H1 (cell line): ENCODE measurements at regions not wholly inside any gene's neighbourhood (a gene's known extent, or its start where the extent isn't known, plus 50 kb on each side); places are given as distances from the start of the nearest gene placed in this dataset.

Experiments used
- CTCF ChIA-PET: fragments of 300-600 bp; sonication (Branson Sonifier 250); formaldehyde crosslinking; loops from one replicate; lab custom pipeline; 2021; ENCODE audit not compliant: partially characterized antibody; lab: Charles Lee
- POLR2A ChIA-PET: fragments of 300-600 bp; sonication (Branson Sonifier 250); formaldehyde crosslinking; loops from one replicate; lab custom pipeline; 2021; ENCODE audit warnings: inconsistent platforms; ENCODE audit not compliant: partially characterized antibody; lab: Charles Lee
- DNase-seq, 2 experiments: peaks; one replicate each; pipeline versions ENCODE4 v3.0.0 to v3.0.0-alpha.2; 2010 to 2022; ENCODE audit warnings: low spot score in 2 of 2, low read depth in 1 of 2, mixed read lengths in 1 of 2
- FAIRE-seq: peaks from 2 replicates; lab custom pipeline; 2011; peaks lifted over from hg19 to GRCh38; lab: Jason Lieb, UNC
- H2AFZ ChIP-seq: 2 replicates; pipeline ENCODE4 v1.8.1; 2012; ENCODE audit warnings: low read length, inconsistent platforms
- H2AK5ac ChIP-seq: 2 replicates; pipeline ENCODE4 v1.6.1; 2013; ENCODE audit warnings: low read depth, low read length
- H2BK120ac ChIP-seq: replicated peaks from 2 replicates; pipeline ENCODE3; 2013; ENCODE audit warnings: low read depth, low read length, inconsistent platforms
- H2BK12ac ChIP-seq: 2 replicates; pipeline ENCODE4 v1.6.1; 2013; ENCODE audit warnings: low read depth, low read length
- H2BK15ac ChIP-seq: 2 replicates; pipeline ENCODE4 v1.6.1; 2013; ENCODE audit warnings: low read length
- H2BK20ac ChIP-seq: 2 replicates; pipeline ENCODE4 v1.6.1; 2013; ENCODE audit warnings: low read length
- H2BK5ac ChIP-seq: 2 replicates; pipeline ENCODE4 v1.6.1; 2013; ENCODE audit warnings: low read depth, low read length
- H3K14ac ChIP-seq: 2 replicates; pipeline ENCODE4 v1.6.1; 2013; ENCODE audit warnings: inconsistent platforms; ENCODE audit not compliant: insufficient read length
- H3K18ac ChIP-seq: 2 replicates; pipeline ENCODE4 v1.6.1; 2013; ENCODE audit warnings: low read length; ENCODE audit errors: extremely low read depth
- H3K23ac ChIP-seq: 2 replicates; pipeline ENCODE4 v1.6.1; 2013; ENCODE audit warnings: inconsistent platforms; ENCODE audit not compliant: insufficient read length
- H3K23me2 ChIP-seq: 2 replicates; pipeline ENCODE4 v1.6.1; 2013; ENCODE audit warnings: low read depth, low read length
- H3K27ac ChIP-seq: 2 replicates; pipeline ENCODE4 v1.6.1; 2011; ENCODE audit warnings: low read depth, low read length, inconsistent platforms
- H3K27me3 ChIP-seq, 4 experiments: replicated peaks in 1 of 4; 1 replicate in 1 of 4; 2 replicates in 3 of 4; pipeline versions ENCODE4 v1.6.1 to v1.8.1; 2011 to 2013; ENCODE audit warnings: low read length in 3 of 4, mild to moderate bottlenecking in 3 of 4, inconsistent platforms in 2 of 4, mixed read lengths in 2 of 4, moderate library complexity in 1 of 4; ENCODE audit not compliant: control insufficient read depth in 3 of 4, insufficient read depth in 3 of 4; ENCODE audit errors: extremely low read depth in 1 of 4
- H3K36me3 ChIP-seq, 4 experiments: 2 replicates each; pipeline versions ENCODE4 v1.6.1 to v1.8.1; 2011 to 2013; ENCODE audit warnings: mild to moderate bottlenecking in 4 of 4, low read length in 3 of 4, moderate library complexity in 2 of 4, control low read depth in 1 of 4, inconsistent platforms in 1 of 4; ENCODE audit not compliant: insufficient read depth in 4 of 4, control insufficient read depth in 2 of 4
- H3K4ac ChIP-seq: replicated peaks from 2 replicates; pipeline ENCODE3; 2013; ENCODE audit warnings: low read length, low read depth, mixed read lengths, inconsistent platforms; ENCODE audit not compliant: insufficient read length
- H3K4me1 ChIP-seq, 4 experiments: replicated peaks in 1 of 4; 1 replicate in 1 of 4; 2 replicates in 3 of 4; pipeline versions ENCODE4 v1.6.1 to v1.8.1; 2011 to 2013; ENCODE audit warnings: low read length in 3 of 4, inconsistent platforms in 2 of 4, mixed read lengths in 1 of 4; ENCODE audit not compliant: insufficient read depth in 4 of 4, control insufficient read depth in 3 of 4
- H3K4me2 ChIP-seq, 2 experiments: 2 replicates each; pipeline versions ENCODE4 v1.6.1 to v1.8.1; 2011 to 2013; ENCODE audit warnings: low read depth in 2 of 2, low read length in 2 of 2, control low read depth in 1 of 2, inconsistent platforms in 1 of 2, mild to moderate bottlenecking in 1 of 2; ENCODE audit not compliant: insufficient read depth in 1 of 2
- H3K4me3 ChIP-seq, 4 experiments: fragments of 200-600, 300-600 bp in 1 of 4; sonication (generic), shearing (Covaris generic), sonication (Bioruptor Twin) in 1 of 4; 2 replicates each; pipeline versions ENCODE4 v1.5.1 to v1.8.1; 2011 to 2016; ENCODE audit warnings: low read length in 4 of 4, low read depth in 3 of 4, control low read depth in 2 of 4, inconsistent platforms in 2 of 4, mild to moderate bottlenecking in 2 of 4, mixed read lengths in 1 of 4, moderate library complexity in 1 of 4; ENCODE audit not compliant: insufficient read depth in 2 of 4; ENCODE audit errors: extremely low read depth in 1 of 4
- H3K56ac ChIP-seq: replicated peaks from 2 replicates; pipeline ENCODE3; 2013; ENCODE audit warnings: low read depth, mild to moderate bottlenecking, mixed read lengths, low read length, inconsistent platforms; ENCODE audit not compliant: insufficient read length
- H3K79me1 ChIP-seq: 2 replicates; pipeline ENCODE4 v1.6.1; 2013; ENCODE audit warnings: low read depth, low read length, control low read depth
- H3K79me2 ChIP-seq, 2 experiments: 2 replicates each; pipeline versions ENCODE4 v1.6.1 to v1.8.1; 2012 to 2013; ENCODE audit warnings: low read length in 2 of 2, mild to moderate bottlenecking in 2 of 2, inconsistent platforms in 1 of 2; ENCODE audit not compliant: insufficient read depth in 2 of 2, control insufficient read depth in 1 of 2
- H3K9ac ChIP-seq, 4 experiments: replicated peaks in 1 of 4; 1 replicate in 1 of 4; 2 replicates in 3 of 4; pipeline versions ENCODE4 v1.6.1 to v1.8.1; 2011 to 2013; ENCODE audit warnings: low read depth in 3 of 4, low read length in 3 of 4, control low read depth in 2 of 4, mild to moderate bottlenecking in 2 of 4, moderate library complexity in 2 of 4, inconsistent platforms in 1 of 4; ENCODE audit errors: extremely low read depth in 1 of 4
- H3K9me3 ChIP-seq, 2 experiments: 2 replicates each; pipeline versions ENCODE4 v1.6.1 to v1.8.1; 2012 to 2013; ENCODE audit warnings: mild to moderate bottlenecking in 2 of 2, moderate library complexity in 2 of 2, control low read depth in 1 of 2, inconsistent platforms in 1 of 2, low read depth in 1 of 2, low read length in 1 of 2, mixed read lengths in 1 of 2; ENCODE audit not compliant: insufficient read depth in 2 of 2
- H4K20me1 ChIP-seq, 2 experiments: replicated peaks in 1 of 2; 2 replicates each; pipeline versions ENCODE3 to v1.8.1; 2011 to 2013; ENCODE audit warnings: inconsistent platforms in 2 of 2, low read length in 2 of 2, mild to moderate bottlenecking in 1 of 2; ENCODE audit not compliant: insufficient read depth in 2 of 2, control insufficient read depth in 1 of 2
- H4K5ac ChIP-seq: 2 replicates; pipeline ENCODE4 v1.6.1; 2013; ENCODE audit warnings: low read length, low read depth, mixed read lengths, inconsistent platforms; ENCODE audit not compliant: insufficient read length
- H4K8ac ChIP-seq: 2 replicates; pipeline ENCODE4 v1.8.0; 2013; ENCODE audit warnings: mild to moderate bottlenecking, moderate library complexity, low read length, inconsistent platforms; ENCODE audit not compliant: insufficient read depth; ENCODE audit errors: extremely low read depth
- H4K91ac ChIP-seq: replicated peaks from 2 replicates; pipeline ENCODE3; 2013; ENCODE audit warnings: low read length, mixed read lengths, inconsistent platforms; ENCODE audit not compliant: insufficient read length
- CEBPB ChIP-seq: IDR thresholded peaks from 2 replicates; pipeline ENCODE4 v1.6.1; 2012; ENCODE audit warnings: low read depth, low read length
- CHD2 ChIP-seq: IDR thresholded peaks from 2 replicates; pipeline ENCODE4 v1.6.1; 2012; ENCODE audit warnings: low read length, improper control_type of control experiment
- EGR1 ChIP-seq: IDR thresholded peaks from 2 replicates; pipeline ENCODE4 v1.6.1; 2011; ENCODE audit warnings: low read depth, low read length, borderline replicate concordance
- HDAC2 ChIP-seq, 2 experiments: fragments of 300-600 bp in 1 of 2; sonication (generic) in 1 of 2; IDR thresholded peaks; 2 replicates each; pipeline ENCODE4 v1.6.1; 2011 to 2012; ENCODE audit warnings: low read depth in 2 of 2, low read length in 2 of 2, mild to moderate bottlenecking in 2 of 2, moderate library complexity in 2 of 2, borderline replicate concordance in 1 of 2, inconsistent platforms in 1 of 2
- HDAC6 ChIP-seq: IDR thresholded peaks from one replicate; pipeline ENCODE4 v1.7.1; 2012; ENCODE audit warnings: low read depth, mild to moderate bottlenecking, inconsistent platforms, low read length, moderate library complexity
- PHF8 ChIP-seq: fragments of 200-600 bp; sonication (generic); conservative IDR thresholded peaks from 2 replicates; pipeline ENCODE4 v1.7.1; 2012; ENCODE audit warnings: low read depth, mild to moderate bottlenecking, inconsistent platforms, low read length, moderate library complexity
- RAD21 ChIP-seq, 2 experiments: IDR thresholded peaks in 1 of 2; conservative IDR thresholded peaks in 1 of 2; 2 replicates each; pipeline ENCODE4 v1.6.1; 2011; ENCODE audit warnings: low read depth in 2 of 2, low read length in 2 of 2, improper control_type of control experiment in 1 of 2, inconsistent platforms in 1 of 2, mild to moderate bottlenecking in 1 of 2, moderate library complexity in 1 of 2
- SP2 ChIP-seq: IDR thresholded peaks from 2 replicates; pipeline ENCODE4 v1.6.1; 2012; ENCODE audit warnings: mild to moderate bottlenecking, low read length, inconsistent platforms
- WGBS, 2 experiments: shearing (Covaris generic) in 1 of 2; methylation state at CpG; one replicate each; pipeline versions ENCODE4 v1.1.6 to v1.1.7; 2013 to 2015; ENCODE audit warnings: low lambda C conversion rate in 2 of 2, mixed read lengths in 2 of 2, inconsistent platforms in 1 of 2, low coverage in 1 of 2, missing lambda C conversion rate in 1 of 2; ENCODE audit not compliant: insufficient replicate concordance in 2 of 2, insufficient coverage in 1 of 2, insufficient read length in 1 of 2; ENCODE audit errors: extremely low coverage in 1 of 2, missing lambda C conversion rate in 1 of 2; 5-methylcytosine and 5-hydroxymethylcytosine counted together

DNA sequence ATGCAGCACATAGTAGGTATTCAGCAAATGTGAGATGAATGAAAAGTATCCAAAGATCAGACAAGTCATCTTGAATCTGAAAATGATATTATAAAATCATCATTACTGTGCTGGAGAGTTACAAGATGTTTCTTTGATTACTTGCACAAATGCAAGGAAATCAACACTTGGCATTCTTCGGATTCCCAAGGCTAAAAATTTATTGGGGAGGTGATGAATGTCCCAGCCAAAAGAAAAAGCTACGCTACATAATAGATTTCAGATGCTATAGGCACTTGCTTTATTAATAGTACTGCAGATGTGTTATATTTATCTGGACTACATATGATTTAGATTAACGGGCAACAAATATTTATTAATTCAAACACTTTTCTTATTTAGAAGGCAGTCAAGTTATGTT is 286.7 kb upstream of the TENM3 start:
- Histone ChIP-seq H4K91ac (no peak overlapping the region), H3K9ac (no peak overlapping the region), H3K23ac (no peak overlapping the region), H4K5ac (no peak overlapping the region), H3K79me1 (no peaks in the 10 kb centered on the region), H2BK15ac (no peak overlapping the region), H3K36me3 (no peaks in the 10 kb centered on the region; a peak in 1 of 8 replicates), H3K14ac (no peak overlapping the region), H3K4me1 (peaks cover 0 to 8% (median 0%) of the 10 kb centered on the region in 4 experiments; a peak in 1 of 7 replicates), H3K56ac (no peak overlapping the region), H3K4ac (no peak overlapping the region), H4K20me1 (no peaks in the 10 kb centered on the region), H3K27ac (no peak overlapping the region), H3K9me3 (no peaks in the 10 kb centered on the region; a peak in 1 of 4 replicates), H4K8ac (no peak overlapping the region), H2BK5ac (no peak overlapping the region), H2BK12ac (no peak overlapping the region), H3K18ac (no peak overlapping the region), H2BK120ac (no peak overlapping the region), H3K79me2 (no peaks in the 10 kb centered on the region), H3K27me3 (peaks cover 0 to 1% (median 0%) of the 10 kb centered on the region in 4 experiments; a peak in 1 of 7 replicates), H2AK5ac (no peak overlapping the region), H2BK20ac (no peak overlapping the region), H3K23me2 (no peaks in the 10 kb centered on the region), H3K4me3 (no peak overlapping the region), H3K4me2 (no peak overlapping the region), H2AFZ (no peak overlapping the region)
- no peak for DNase-seq
- POLR2A ChIA-PET, result interaction anchor here (0.6 kb wide), 1 partner anchor 722 kb away, joined by 3 read pairs; no protein-coding TSS in a partner anchor
- WGBS, 2 experiments, result 91% methylated on average over 3 of the region's 3 CpGs; no CpG with 5 or more reads in 1 of the 2 experiments
- FAIRE-seq, result no peak
- CTCF ChIA-PET, result interaction anchor here (0.5 kb wide), 1 partner anchor 155 kb away, joined by 3 read pairs; no protein-coding TSS in a partner anchor
- TF ChIP-seq CEBPB (no peak), HDAC2 (IDR thresholded peaks at IDR 0.05; ENCODE audit: borderline replicate concordance in 1 of 2, low read depth in 2 of 2, low read length in 2 of 2) (no peak), PHF8 (no peak), EGR1 (no peak), CHD2 (no peak), HDAC6 (no peak), SP2 (no peak), RAD21 (IDR thresholded peaks at IDR 0.05 in 1 of 2, conservative IDR thresholded peaks at IDR 0.05 in 1 of 2; ENCODE audit: low read depth in 2 of 2, low read length in 2 of 2) (no peak)
